Psoas muscle (tissue), 7 donors: ENCODE measurements at regions not wholly inside any gene's neighbourhood (a gene's known extent, or its start where the extent isn't known, plus 50 kb on each side); places are given as distances from the start of the nearest gene placed in this dataset.

ENCODE experiments used
- ATAC-seq, 4 donors: fragments of 200-7000 bp; cut with Tn5 transposase; one replicate each; pipeline ENCODE4 v1.9.1; 2020; ENCODE audit warnings: moderate library complexity in 3 of 4, mild to moderate bottlenecking in 2 of 4
- DNase-seq, 2 donors: peaks; one replicate each; pipeline ENCODE4 v3.0.0-alpha.2; 2020
- H3K27ac ChIP-seq: fragments of 200-600 bp; one replicate; pipeline ENCODE4 v1.8.0; 2022
- H3K27me3 ChIP-seq, 3 donors: fragments of 200-600 bp in 1 of 3; one replicate each; pipeline versions ENCODE4 v1.6.1 to v1.8.0; 2013 to 2022; ENCODE audit warnings: low read length in 2 of 3, mild to moderate bottlenecking in 2 of 3, moderate library complexity in 1 of 3; ENCODE audit not compliant: insufficient read depth in 3 of 3
- H3K36me3 ChIP-seq, 2 donors: fragments of 200-600 bp in 1 of 2; one replicate each; pipeline versions ENCODE4 v1.6.1 to v1.8.0; 2013 to 2022; ENCODE audit warnings: low read depth in 1 of 2, mild to moderate bottlenecking in 1 of 2, moderate library complexity in 1 of 2; ENCODE audit not compliant: insufficient read depth in 1 of 2
- H3K4me1 ChIP-seq: fragments of 200-600 bp; one replicate; pipeline ENCODE4 v1.8.0; 2022
- H3K4me3 ChIP-seq: fragments of 200-600 bp; one replicate; pipeline ENCODE4 v1.8.0; 2022; ENCODE audit warnings: mild to moderate bottlenecking
- H3K9me3 ChIP-seq: fragments of 200-600 bp; one replicate; pipeline ENCODE4 v1.8.0; 2022
- CTCF ChIP-seq: fragments of 200-600 bp; IDR thresholded peaks from one replicate; pipeline ENCODE4 v1.8.0; 2022; ENCODE audit warnings: antibody characterized with exemption
- WGBS, 3 donors: extraction: QIAGEN DNeasy Blood & Tissue Kit; methylation state at CpG; one replicate each; pipeline versions ENCODE4 v1.1.6 to v1.1.7; 2013; 5-methylcytosine and 5-hydroxymethylcytosine counted together
- intact Hi-C, 2 donors: fragments of 100-400 bp; cut with DNase I; formaldehyde crosslinking; loops; one replicate each; pipeline versions ENCODE4 v1.11.0 to v1.14.2; 2022
- donor health status: healthy with polysubstance abuse.
- donor health status: DM: no; HTN: no; CAD: no; lungs with moderate emphysema.
- donor health status: Bipolar disorder and iron deficiency.
- donor health status: healthy.
- donor health status: DM: yes; HTN: yes; CAD: no.
- donor health status: DM: no; HTN: no; CAD: no.
- donor health status: DM: yes; HTN: yes; CAD: no.

- no peak for ATAC-seq
- H3K9me3 ChIP-seq, result no peaks in the 10 kb centered on the region
- 72 to 77% (median 75%) methylated on average over 13 of the region's 13 CpGs for WGBS, 3 donors
- H3K27ac ChIP-seq, result no peak overlapping the region
- intact Hi-C loops, result no loop called here
- no peaks in the 10 kb centered on the region for H3K36me3 ChIP-seq
- no peak overlapping the region for H3K4me3 ChIP-seq
- DNase-seq, result no peak
- TF ChIP-seq CTCF, result no peak
- peaks cover 0 to 18% (median 0%) of the 10 kb centered on the region in 3 donors for H3K27me3 ChIP-seq
- H3K4me1 ChIP-seq, result no peaks in the 10 kb centered on the region
These were observed 307.1 kb upstream of the ZNF507 start for GRCh38 chr19:32038021-32038920.

GRCh38 chr19:32038961-32039360 lies 306.4 kb upstream of the ZNF507 start:
- H3K9me3 ChIP-seq, result no peaks in the 10 kb centered on the region
- ATAC-seq (no peak), DNase-seq (no peak)
- intact Hi-C loops, result no loop called here
- no peaks in the 10 kb centered on the region for H3K4me1 ChIP-seq
- peaks cover 0 to 25% (median under 1%) of the 10 kb centered on the region in 3 donors for H3K27me3 ChIP-seq
- no peaks in the 10 kb centered on the region for H3K36me3 ChIP-seq
- TF ChIP-seq CTCF, result no peak
- no peak overlapping the region for H3K27ac ChIP-seq
- 68 to 83% (median 78%) methylated on average over 6 of the region's 6 CpGs for WGBS, 3 donors
- no peak overlapping the region for H3K4me3 ChIP-seq

DNA sequence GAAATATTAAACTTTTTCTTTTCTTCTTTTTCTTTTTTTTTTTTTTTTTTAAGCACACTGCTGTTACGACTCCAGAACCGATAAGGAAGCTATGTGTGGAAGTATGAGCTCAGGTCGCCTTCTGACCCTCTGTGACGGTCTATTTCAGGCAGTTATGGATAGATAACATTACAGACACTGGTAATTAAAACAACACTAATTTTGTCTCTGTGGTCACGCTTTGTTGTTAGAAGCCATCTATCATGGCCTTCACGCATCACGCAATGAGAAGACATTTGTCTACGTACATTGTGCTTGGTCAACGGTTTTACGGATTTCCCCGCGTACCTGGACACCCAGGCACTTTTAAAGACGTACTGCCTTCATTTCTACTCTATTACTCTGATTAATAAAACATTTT lies 306.0 kb upstream of the ZNF507 start:
- ATAC-seq, result no peak

GRCh38 chr19:32040236-32040635 lies 305.2 kb upstream of the ZNF507 start:
- ATAC-seq (no peak), DNase-seq (no peak)
- Histone ChIP-seq H3K27ac (no peak overlapping the region), H3K36me3 (no peaks in the 10 kb centered on the region), H3K4me3 (no peak overlapping the region), H3K4me1 (no peaks in the 10 kb centered on the region), H3K27me3 (peaks cover 0 to 35% (median 2%) of the 10 kb centered on the region in 3 donors), H3K9me3 (no peaks in the 10 kb centered on the region)
- intact Hi-C loops, result no loop called here
- TF ChIP-seq CTCF, result no peak
- WGBS, 3 donors, result 68 to 76% (median 73%) methylated on average over 5 of the region's 5 CpGs

More for the DNA sequence above, 306.0 kb upstream of the ZNF507 start:
- H3K4me3 ChIP-seq, result no peak overlapping the region
- DNase-seq, result no peak
- H3K36me3 ChIP-seq, result no peaks in the 10 kb centered on the region
- no peak overlapping the region for H3K27ac ChIP-seq
- peaks cover 0 to 29% (median 2%) of the 10 kb centered on the region in 3 donors for H3K27me3 ChIP-seq
- intact Hi-C loops, result no loop called here
- H3K4me1 ChIP-seq, result no peaks in the 10 kb centered on the region
- WGBS, 3 donors, result 91 to 95% (median 92%) methylated on average over 13 of the region's 13 CpGs
- H3K9me3 ChIP-seq, result no peaks in the 10 kb centered on the region
- no peak for TF ChIP-seq CTCF
